Inflammatory macrophage treated with lipopolysaccharide for 1 hour (primary cell): ENCODE measurements at regions not wholly inside any gene's neighbourhood (a gene's known extent, or its start where the extent isn't known, plus 50 kb on each side); places are given as distances from the start of the nearest gene placed in this dataset.
"Not testable (repeated sequence)": the region's sequence is repeated elsewhere in the genome, so short reads cannot be mapped to it uniquely, and the experiment has no call there.

ENCODE experiments used
- DNase-seq, 2 donors: peaks; one replicate each; pipeline ENCODE4 v3.0.0-alpha.2; 2020 to 2022

DNA sequence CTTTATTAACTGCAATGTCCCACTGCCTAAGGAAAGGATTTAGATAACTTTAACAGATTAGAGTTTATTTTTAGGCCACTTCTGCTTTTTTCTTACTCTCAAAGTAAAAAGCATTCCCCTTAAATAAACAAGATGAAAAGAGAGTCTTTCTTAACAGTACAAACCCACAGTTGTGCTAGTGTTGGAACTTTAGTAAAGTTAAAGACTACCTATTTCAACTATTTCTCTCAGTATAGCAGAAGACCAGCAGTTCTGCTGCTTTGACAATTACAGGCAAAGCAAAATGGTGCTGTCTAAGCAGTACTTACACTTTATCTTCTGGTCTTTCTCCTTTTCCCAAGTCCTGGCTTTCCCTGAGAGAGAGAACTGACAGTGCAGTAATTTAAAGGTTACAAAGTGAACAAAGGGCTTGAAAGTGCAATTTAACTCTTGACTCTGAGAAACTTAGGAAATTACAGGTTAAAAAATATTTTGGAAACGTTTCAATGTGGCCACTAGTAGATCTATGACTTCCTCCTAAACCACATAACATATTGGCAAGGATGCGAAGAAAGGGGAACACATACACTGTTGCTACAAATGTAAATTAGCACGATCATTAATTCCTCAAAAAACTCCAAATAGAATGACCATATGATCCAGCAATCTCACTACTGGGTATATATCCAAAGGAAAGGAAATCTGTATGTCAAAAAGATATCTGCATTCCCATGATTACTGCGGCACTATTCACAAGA, 135.4 kb upstream of the POGK start:
- no peak for DNase-seq

DNA sequence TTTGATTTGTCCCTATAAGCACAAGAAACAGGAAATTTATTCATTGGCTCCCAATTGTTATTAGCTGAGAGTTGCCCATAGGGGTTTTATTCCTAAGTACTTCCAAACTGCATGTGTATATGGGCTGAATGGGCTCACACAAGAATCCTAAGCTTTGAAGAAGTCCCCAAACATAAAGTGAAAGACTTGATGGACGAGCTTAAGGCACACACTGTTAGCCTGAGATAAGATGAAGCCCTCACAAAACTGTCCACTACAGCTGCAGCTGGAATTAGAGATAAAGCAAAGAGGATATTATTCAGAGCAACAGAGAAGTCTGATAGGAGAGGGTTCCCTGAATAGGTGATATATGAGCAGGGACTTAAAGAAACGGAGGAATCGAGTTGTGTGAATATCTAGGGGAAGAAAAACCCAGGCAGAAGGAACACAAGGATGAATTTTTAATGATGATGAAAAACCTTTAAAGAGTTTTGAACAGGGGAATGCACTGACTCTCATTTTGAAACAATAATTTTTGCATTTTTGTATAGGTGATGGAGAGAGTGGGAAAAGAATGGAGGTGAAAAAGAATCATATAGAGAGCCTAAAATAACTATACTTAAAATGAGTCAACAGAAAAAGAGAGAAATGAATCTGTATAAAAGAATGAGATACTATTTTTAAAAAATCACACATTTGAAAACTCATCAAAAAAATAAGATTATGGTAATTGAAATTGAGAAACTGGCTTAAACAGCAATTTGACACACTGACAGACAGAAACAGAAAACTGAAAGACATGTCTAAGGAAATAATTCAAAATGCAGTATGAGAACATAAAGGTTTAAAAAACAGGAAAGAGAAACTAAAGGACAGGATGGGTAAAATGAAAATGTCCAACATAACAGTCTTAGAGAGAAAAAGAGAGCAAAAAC, 133.6 kb upstream of the POGK start:
- DNase-seq, result no peak

- DNase-seq, result no peak
These were observed 122.7 kb upstream of the POGK start for GRCh38 chr1:166716620-166717019.

- DNase-seq, result no peak
These were observed 118.1 kb upstream of the POGK start for GRCh38 chr1:166721145-166721544.

DNA sequence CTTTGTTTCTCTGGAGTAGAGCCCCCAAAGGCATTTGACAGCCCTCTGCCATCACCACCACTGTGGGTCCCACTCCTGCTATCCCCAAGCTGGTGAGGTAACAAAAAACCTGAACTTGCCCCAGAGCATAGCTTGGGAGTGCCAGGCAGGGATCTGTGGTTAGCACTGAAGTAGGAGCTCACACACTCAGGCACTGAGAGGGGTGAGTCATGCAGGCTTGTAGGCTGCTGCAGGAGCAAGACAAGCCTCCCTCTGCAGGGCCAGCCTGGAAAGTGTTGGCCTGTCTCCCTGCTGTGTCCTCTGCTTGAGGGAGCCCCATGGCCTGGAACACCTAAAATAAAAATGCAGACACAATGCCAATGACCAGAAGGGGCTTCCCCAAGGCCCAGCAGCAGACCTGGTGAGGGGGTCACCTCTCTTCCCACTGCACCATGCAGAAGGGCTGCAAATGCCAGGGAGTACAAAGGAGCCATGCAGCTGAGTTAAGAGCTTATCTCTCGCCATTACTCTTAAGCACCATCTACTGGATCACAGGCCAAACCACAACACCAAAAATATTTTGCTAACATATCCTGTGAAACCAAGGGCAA, 108.9 kb upstream of the POGK start:
- no peak for DNase-seq

GRCh38 chr1:166738140-166738539, 101.1 kb upstream of the POGK start:
- DNase-seq, result no peak

- no peak for DNase-seq
These were observed 100.4 kb upstream of the POGK start for GRCh38 chr1:166738873-166739272.

- no peak for DNase-seq
These were observed 98.5 kb upstream of the POGK start for GRCh38 chr1:166740668-166741276.

GRCh38 chr1:166763318-166763717, 76.0 kb upstream of the POGK start:
- DNase-seq, result no peak

GRCh38 chr1:166766942-166767341, 72.3 kb upstream of the POGK start:
- DNase-seq, result no peak

DNA sequence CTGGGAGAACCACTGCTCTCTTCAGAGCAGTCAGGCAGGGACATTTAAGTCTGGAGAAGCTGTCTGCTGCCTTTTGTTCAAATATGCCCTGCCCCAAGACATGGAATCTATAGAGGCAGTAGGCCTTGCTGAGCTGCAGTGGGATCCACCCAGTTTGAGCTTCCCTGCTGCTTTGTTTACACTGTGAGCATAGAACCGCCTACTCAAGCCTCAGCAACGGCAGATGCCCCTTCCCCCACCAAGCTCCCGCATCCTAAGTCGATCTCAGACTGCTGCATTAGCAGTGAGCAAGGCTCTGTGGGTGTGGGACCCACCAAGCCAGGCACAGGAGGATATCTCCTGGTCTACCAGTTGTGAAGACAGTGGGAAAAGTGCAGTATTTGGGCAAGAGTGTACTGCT, 54.6 kb upstream of the POGK start:
- DNase-seq, result not testable (repeated sequence)

- DNase-seq, result no peak
These were observed 53.3 kb upstream of the POGK start for GRCh38 chr1:166785987-166786386.

DNA sequence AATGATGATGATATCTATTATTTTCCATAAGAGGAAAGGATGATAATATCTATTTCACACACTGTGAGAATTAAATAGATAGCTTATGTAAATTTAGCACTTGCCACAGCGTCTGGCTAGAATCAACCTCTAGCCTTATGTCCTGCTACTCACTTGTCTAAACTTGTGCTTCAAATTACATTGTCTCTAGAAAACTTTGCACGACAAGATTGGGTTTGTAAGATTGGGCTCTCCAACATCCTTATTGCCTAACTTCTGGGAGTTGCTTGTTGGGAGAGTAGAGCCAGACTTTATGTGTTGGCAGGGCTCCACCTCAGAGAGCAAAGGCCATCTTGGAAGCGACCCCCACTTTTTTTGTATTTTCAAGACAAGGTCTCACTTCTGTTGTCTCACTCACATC, 50.0 kb upstream of the POGK start:
- no peak for DNase-seq
